ENCODE measurements at regions not wholly inside any gene's neighbourhood (a gene's known extent, or its start where the extent isn't known, plus 50 kb on each side); places are given as distances from the start of the nearest gene placed in this dataset.

GRCh38 chr4:111813555-111814140, 331.6 kb upstream of the FAM241A start:
- no peak overlapping the region for H3K4me3 ChIP-seq (ENCODE audit: low read depth, low read length)
- TF ChIP-seq CTCF (conservative IDR thresholded peaks at IDR 0.05; ENCODE audit: low read depth, low read length) = no peak
- no peak for DNase-seq (ENCODE audit: low read depth)

GRCh38 chr4:111814961-111815360, 330.3 kb upstream of the FAM241A start:
- no peak overlapping the region for H3K4me3 ChIP-seq (ENCODE audit: low read depth, low read length)
- no peak for DNase-seq (ENCODE audit: low read depth)
- TF ChIP-seq CTCF (conservative IDR thresholded peaks at IDR 0.05; ENCODE audit: low read depth, low read length) = no peak

GRCh38 chr4:111821342-111821741, 323.9 kb upstream of the FAM241A start:
- TF ChIP-seq CTCF (conservative IDR thresholded peaks at IDR 0.05; ENCODE audit: low read depth, low read length) = no peak
- H3K4me3 ChIP-seq (ENCODE audit: low read depth, low read length) = no peak overlapping the region
- no peak for DNase-seq (ENCODE audit: low read depth)

- no peak for TF ChIP-seq CTCF (conservative IDR thresholded peaks at IDR 0.05; ENCODE audit: low read depth, low read length)
- no peak for DNase-seq (ENCODE audit: low read depth)
- no peak overlapping the region for H3K4me3 ChIP-seq (ENCODE audit: low read depth, low read length)
Measured at GRCh38 chr4:111836601-111837000, 308.7 kb upstream of the FAM241A start.

GRCh38 chr4:111837761-111838160, 307.5 kb upstream of the FAM241A start:
- no peak overlapping the region for H3K4me3 ChIP-seq (ENCODE audit: low read depth, low read length)
- TF ChIP-seq CTCF (conservative IDR thresholded peaks at IDR 0.05; ENCODE audit: low read depth, low read length) = no peak
- no peak for DNase-seq (ENCODE audit: low read depth)

- H3K4me3 ChIP-seq (ENCODE audit: low read depth, low read length) = no peak overlapping the region
- DNase-seq (ENCODE audit: low read depth) = no peak
- TF ChIP-seq CTCF (conservative IDR thresholded peaks at IDR 0.05; ENCODE audit: low read depth, low read length) = no peak
Measured at GRCh38 chr4:111838406-111838930, 306.8 kb upstream of the FAM241A start.

- TF ChIP-seq CTCF (conservative IDR thresholded peaks at IDR 0.05; ENCODE audit: low read depth, low read length) = no peak
- DNase-seq (ENCODE audit: low read depth) = no peak
- no peak overlapping the region for H3K4me3 ChIP-seq (ENCODE audit: low read depth, low read length)
Measured at GRCh38 chr4:111839141-111839540, 306.1 kb upstream of the FAM241A start.
